PC-3 (cell line): ENCODE measurements at regions not wholly inside any gene's neighbourhood (a gene's known extent, or its start where the extent isn't known, plus 50 kb on each side); places are given as distances from the start of the nearest gene placed in this dataset.

ENCODE experiments used
- ATAC-seq: fragments of 200-7000 bp; cut with Tn5 transposase; 2 replicates; pipeline ENCODE4 v1.9.1; 2020; ENCODE audit warnings: mild to moderate bottlenecking, moderate library complexity
- BruUV-seq: library from RNA; stranded (reverse); fragments of 400-500 nt; replicated peaks from 2 replicates; lab custom pipeline; 2021; lab: Mats Ljungman, UMichigan
- CTCF ChIA-PET: fragments of 300-600 bp; sonication (Branson Sonifier 250); formaldehyde crosslinking; loops from one replicate; lab custom pipeline; 2022; ENCODE audit warnings: antibody characterized with exemption; lab: Charles Lee
- POLR2A ChIA-PET: fragments of 300-600 bp; sonication (Branson Sonifier 250); formaldehyde crosslinking; loops from one replicate; lab custom pipeline; 2022; ENCODE audit warnings: antibody characterized with exemption; ENCODE audit not compliant: unreplicated experiment; lab: Charles Lee
- DNase-seq: peaks from one replicate; pipeline ENCODE4 v3.0.0-alpha.2; 2015
- H2AFZ ChIP-seq: fragments of 300-600 bp; sonication (generic); 2 replicates; pipeline ENCODE4 v1.6.0; 2016; ENCODE audit warnings: antibody characterized with exemption, low read length
- H3F3A ChIP-seq: fragments of 300-600 bp; sonication (generic); one replicate; pipeline ENCODE4 v1.6.0; 2017; ENCODE audit warnings: antibody characterized with exemption, low read length, control low read depth, mild to moderate bottlenecking; ENCODE audit not compliant: unreplicated experiment
- H3K27ac ChIP-seq: fragments of 300-600 bp; sonication (generic); 2 replicates; pipeline ENCODE4 v1.5.1; 2016; ENCODE audit warnings: mild to moderate bottlenecking, low read length
- H3K27me3 ChIP-seq: fragments of 300-600 bp; sonication (generic); 2 replicates; pipeline ENCODE4 v1.6.1; 2016; ENCODE audit warnings: low read length, mixed read lengths
- H3K36me3 ChIP-seq: fragments of 300-600 bp; sonication (generic); 2 replicates; pipeline ENCODE4 v1.6.1; 2016; ENCODE audit warnings: low read depth, mixed run types, low read length, mixed read lengths
- H3K4me1 ChIP-seq: fragments of 300-600 bp; sonication (generic); 2 replicates; pipeline ENCODE4 v1.5.1; 2016; ENCODE audit warnings: low read length; ENCODE audit not compliant: insufficient read depth
- H3K4me2 ChIP-seq: fragments of 300-600 bp; sonication (generic); 2 replicates; pipeline ENCODE4 v1.6.0; 2016; ENCODE audit warnings: low read length
- H3K4me3 ChIP-seq: fragments of 300-600 bp; sonication (generic); 2 replicates; pipeline ENCODE4 v1.5.1; 2016; ENCODE audit warnings: mild to moderate bottlenecking, low read length, mixed read lengths
- H3K79me2 ChIP-seq: fragments of 300-600 bp; sonication (generic); 2 replicates; pipeline ENCODE4 v1.6.1; 2017; ENCODE audit warnings: low read length, mixed read lengths
- H3K9ac ChIP-seq: fragments of 300-600 bp; sonication (generic); 2 replicates; pipeline ENCODE4 v1.6.0; 2016; ENCODE audit warnings: mild to moderate bottlenecking, low read length
- H3K9me2 ChIP-seq: fragments of 300-600 bp; sonication (generic); replicated peaks from 2 replicates; pipeline ENCODE4 v1.6.1; 2016; ENCODE audit warnings: mixed run types, low read length, mixed read lengths
- H3K9me3 ChIP-seq: fragments of 300-600 bp; sonication (generic); 2 replicates; pipeline ENCODE4 v1.6.1; 2016; ENCODE audit warnings: low read length, mixed read lengths
- H4K20me1 ChIP-seq: fragments of 300-600 bp; sonication (generic); 2 replicates; pipeline ENCODE4 v1.6.1; 2016; ENCODE audit warnings: low read length, mixed read lengths
- CTCF ChIP-seq: fragments of 300-600 bp; sonication (generic); conservative IDR thresholded peaks from 2 replicates; pipeline ENCODE4 v1.5.1; 2017; ENCODE audit warnings: antibody characterized with exemption, low read depth, mild to moderate bottlenecking, low read length
- EZH2 ChIP-seq: fragments of 300-600 bp; sonication (generic); IDR thresholded peaks from one replicate; pipeline ENCODE4 v1.6.1; 2017; ENCODE audit warnings: antibody characterized with exemption, mild to moderate bottlenecking, low read length; ENCODE audit not compliant: unreplicated experiment
- EZH2phosphoT487 ChIP-seq: fragments of 300-600 bp; sonication (generic); IDR thresholded peaks from 2 replicates; pipeline ENCODE4 v1.6.1; 2018; ENCODE audit warnings: mild to moderate bottlenecking, antibody characterized with exemption, low read length, borderline replicate concordance
- intact Hi-C: fragments of 100-400 bp; cut with micrococcal nuclease; formaldehyde crosslinking; loops from 2 replicates; pipeline ENCODE4 v1.9.0; 2023

GRCh38 chr10:36021096-36021495 lies 379.0 kb upstream of the FZD8 start:
- POLR2A ChIA-PET: interaction anchor here (0.5 kb wide), 1 partner anchor 1142 kb away, joined by 6 read pairs; no protein-coding TSS in a partner anchor
- no peak overlapping the region for H3K27ac ChIP-seq

GRCh38 chr10:36019749-36020148 lies 377.7 kb upstream of the FZD8 start:
- Histone ChIP-seq H2AFZ (no peak overlapping the region), H3K9me2 (no peaks in the 10 kb centered on the region), H3K4me3 (no peak overlapping the region), H3K27me3 (no peaks in the 10 kb centered on the region), H3K27ac (no peak overlapping the region), H3K9me3 (no peaks in the 10 kb centered on the region), H3K79me2 (no peaks in the 10 kb centered on the region), H3K4me1 (peaks cover 30% of the 10 kb centered on the region), H3F3A (no peaks in the 10 kb centered on the region), H4K20me1 (no peaks in the 10 kb centered on the region), H3K9ac (no peak overlapping the region), H3K4me2 (no peak overlapping the region), H3K36me3 (no peaks in the 10 kb centered on the region)
- TF ChIP-seq CTCF (no peak), EZH2phosphoT487 (no peak), EZH2 (no peak)
- intact Hi-C loops: loop anchor here (5.0 kb wide), 1 partner anchor 473 kb away; no protein-coding TSS in a partner anchor
- ChIA-PET CTCF (no interaction called here), POLR2A (interaction anchor here (0.6 kb wide), 1 partner anchor 15 kb away, joined by 3 read pairs; no protein-coding TSS in a partner anchor)
- DNase-seq (no peak), ATAC-seq (no peak)
- no TSS peak for BruUV-seq

More at GRCh38 chr10:36021096-36021495, 379.0 kb upstream of the FZD8 start:
- CTCF ChIA-PET: no interaction called here
- Histone ChIP-seq H3K27me3 (no peaks in the 10 kb centered on the region), H3K4me1 (peaks cover 30% of the 10 kb centered on the region), H3K9me3 (no peaks in the 10 kb centered on the region), H3K4me3 (no peak overlapping the region), H3K9me2 (no peaks in the 10 kb centered on the region), H3K79me2 (no peaks in the 10 kb centered on the region), H2AFZ (no peak overlapping the region), H3K9ac (no peak overlapping the region), H4K20me1 (no peaks in the 10 kb centered on the region), H3K4me2 (no peak overlapping the region), H3K36me3 (no peaks in the 10 kb centered on the region), H3F3A (no peaks in the 10 kb centered on the region)
- no TSS peak for BruUV-seq
- no peak for ATAC-seq
- intact Hi-C loops: loop anchor here (5.0 kb wide), 1 partner anchor 471 kb away; no protein-coding TSS in a partner anchor
- DNase-seq: no peak
- TF ChIP-seq EZH2 (no peak), EZH2phosphoT487 (no peak), CTCF (no peak)

GRCh38 chr10:36018996-36019395 lies 376.9 kb upstream of the FZD8 start:
- DNase-seq (no peak), ATAC-seq (no peak)
- intact Hi-C loops: no loop called here
- Histone ChIP-seq H3K36me3 (no peaks in the 10 kb centered on the region), H3K4me1 (peaks cover 23% of the 10 kb centered on the region), H3K9ac (no peak overlapping the region), H3K4me3 (no peak overlapping the region), H3K9me2 (no peaks in the 10 kb centered on the region), H2AFZ (no peak overlapping the region), H3K4me2 (no peak overlapping the region), H3K9me3 (no peaks in the 10 kb centered on the region), H3K79me2 (no peaks in the 10 kb centered on the region), H3K27ac (no peak overlapping the region), H3K27me3 (no peaks in the 10 kb centered on the region), H4K20me1 (no peaks in the 10 kb centered on the region), H3F3A (no peaks in the 10 kb centered on the region)
- ChIA-PET POLR2A (interaction anchor here (0.6 kb wide), 1 partner anchor 16 kb away, joined by 3 read pairs; no protein-coding TSS in a partner anchor), CTCF (no interaction called here)
- no TSS peak for BruUV-seq
- TF ChIP-seq EZH2: no peak
- no peak for TF ChIP-seq CTCF
- no peak for TF ChIP-seq EZH2phosphoT487
